ENCODE measurements at regions not wholly inside any gene's neighbourhood (a gene's known extent, or its start where the extent isn't known, plus 50 kb on each side); places are given as distances from the start of the nearest gene placed in this dataset.

DNA sequence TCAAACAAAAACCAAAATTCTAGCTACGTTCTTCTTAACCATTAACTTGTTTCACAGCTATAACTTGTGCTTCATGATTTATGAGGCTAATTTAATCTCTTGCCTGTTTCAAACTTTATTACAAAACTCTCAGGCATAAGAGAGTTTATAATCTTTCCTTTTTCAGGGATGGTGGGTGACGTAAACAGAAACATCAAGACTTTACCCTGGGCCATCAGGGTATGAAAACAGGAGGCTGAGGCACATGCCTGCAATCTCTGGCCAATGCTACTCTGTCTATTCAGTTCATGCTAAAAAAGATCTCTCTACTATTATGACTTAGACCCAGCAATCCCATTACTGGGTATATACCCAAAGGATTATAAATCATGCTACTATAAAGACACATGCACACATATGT is 55.9 kb upstream of the VWC2 start:
- TF ChIP-seq, protein P1, sequence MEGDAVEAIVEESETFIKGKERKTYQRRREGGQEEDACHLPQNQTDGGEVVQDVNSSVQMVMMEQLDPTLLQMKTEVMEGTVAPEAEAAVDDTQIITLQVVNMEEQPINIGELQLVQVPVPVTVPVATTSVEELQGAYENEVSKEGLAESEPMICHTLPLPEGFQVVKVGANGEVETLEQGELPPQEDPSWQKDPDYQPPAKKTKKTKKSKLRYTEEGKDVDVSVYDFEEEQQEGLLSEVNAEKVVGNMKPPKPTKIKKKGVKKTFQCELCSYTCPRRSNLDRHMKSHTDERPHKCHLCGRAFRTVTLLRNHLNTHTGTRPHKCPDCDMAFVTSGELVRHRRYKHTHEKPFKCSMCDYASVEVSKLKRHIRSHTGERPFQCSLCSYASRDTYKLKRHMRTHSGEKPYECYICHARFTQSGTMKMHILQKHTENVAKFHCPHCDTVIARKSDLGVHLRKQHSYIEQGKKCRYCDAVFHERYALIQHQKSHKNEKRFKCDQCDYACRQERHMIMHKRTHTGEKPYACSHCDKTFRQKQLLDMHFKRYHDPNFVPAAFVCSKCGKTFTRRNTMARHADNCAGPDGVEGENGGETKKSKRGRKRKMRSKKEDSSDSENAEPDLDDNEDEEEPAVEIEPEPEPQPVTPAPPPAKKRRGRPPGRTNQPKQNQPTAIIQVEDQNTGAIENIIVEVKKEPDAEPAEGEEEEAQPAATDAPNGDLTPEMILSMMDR (IDR thresholded peaks at IDR 0.05; ENCODE audit: low read depth, low read length) = no peak
- TF ChIP-seq POLR2A (IDR thresholded peaks at IDR 0.05; ENCODE audit: extremely low read depth, insufficient read length) = no peak
